DMS 273 (cell line): ENCODE measurements at regions not wholly inside any gene's neighbourhood (a gene's known extent, or its start where the extent isn't known, plus 50 kb on each side); places are given as distances from the start of the nearest gene placed in this dataset.
A peak's percentile ranks its signal among the peaks of the same experiment; 100 is the strongest.

Source experiments
- DNase-seq: peaks from one replicate; lab custom pipeline; 2025; ENCODE audit not compliant: unreplicated experiment; lab: John Stamatoyannopoulos, UW

GRCh38 chr14:42079911-42080310 lies 473.2 kb downstream of the LRFN5 start:
- DNase-seq: no peak

DNA sequence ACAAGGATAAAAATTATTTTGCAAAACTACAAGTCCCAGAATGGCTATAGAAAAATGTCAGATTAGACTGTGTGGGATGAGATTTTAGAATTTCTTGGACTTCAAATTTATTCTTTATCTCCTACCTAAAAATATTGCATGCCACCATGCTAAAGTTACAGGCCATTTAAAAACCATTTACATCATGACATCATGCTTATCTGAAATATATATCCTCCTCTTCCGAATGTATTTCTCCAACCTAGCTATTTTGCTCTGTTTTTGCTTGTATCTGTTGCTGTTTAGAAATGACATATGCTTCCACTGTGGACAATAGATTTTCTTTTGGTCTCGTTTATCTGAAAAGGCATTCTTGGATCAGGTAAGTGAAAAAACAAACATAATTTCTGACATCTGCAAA lies 471.7 kb downstream of the LRFN5 start:
- DNase-seq: no peak

- DNase-seq: no peak
Observed at GRCh38 chr14:42070031-42070430, 463.4 kb downstream of the LRFN5 start.

DNA sequence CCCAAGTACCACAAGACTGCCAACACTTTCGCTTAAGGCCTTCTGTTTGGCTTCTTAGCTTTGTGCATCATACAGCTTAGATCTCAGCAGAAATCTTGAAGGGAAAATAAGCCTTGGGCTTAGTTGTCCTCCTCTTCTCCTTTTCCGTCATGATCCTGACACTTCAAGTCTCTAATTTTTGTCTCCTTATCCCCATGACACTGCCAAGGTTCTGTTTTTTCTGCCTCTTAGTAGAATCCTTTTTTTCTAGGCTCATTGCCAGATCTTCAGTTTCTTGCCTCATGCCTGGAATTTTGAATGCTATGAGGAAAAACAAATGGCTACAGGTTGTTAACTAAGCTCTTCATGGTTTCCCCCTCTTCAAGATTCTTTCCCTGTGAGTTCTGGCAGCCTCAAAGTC lies 450.4 kb downstream of the LRFN5 start:
- DNase-seq: peak; percentile 8

- no peak for DNase-seq
Observed at GRCh38 chr14:42047421-42048055, 440.9 kb downstream of the LRFN5 start.

- DNase-seq: no peak
Observed at GRCh38 chr14:42045383-42045782, 438.7 kb downstream of the LRFN5 start.

- DNase-seq: no peak
Observed at GRCh38 chr14:42028607-42029006, 421.9 kb downstream of the LRFN5 start.

GRCh38 chr14:42027271-42027670 lies 420.6 kb downstream of the LRFN5 start:
- no peak for DNase-seq

DNA sequence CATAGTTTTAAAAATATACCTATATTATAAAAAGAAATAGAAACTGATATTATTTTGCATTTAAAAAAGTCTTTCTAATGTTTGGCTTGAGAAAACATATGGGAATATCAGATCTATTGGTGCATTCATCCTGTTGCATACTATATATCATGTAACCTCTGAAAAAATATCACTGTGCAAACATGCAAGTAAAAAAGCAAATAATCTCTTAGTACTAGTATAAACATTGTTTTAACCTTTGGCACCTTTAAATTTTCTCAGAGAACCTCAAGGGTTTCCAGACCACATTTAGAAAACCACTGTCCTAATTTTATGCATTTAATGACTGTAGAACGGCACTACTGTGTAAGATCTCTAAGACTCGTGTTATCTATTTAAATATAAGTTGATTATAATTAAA lies 416.8 kb downstream of the LRFN5 start:
- DNase-seq: no peak

GRCh38 chr14:42014301-42014700 lies 407.6 kb downstream of the LRFN5 start:
- no peak for DNase-seq

DNA sequence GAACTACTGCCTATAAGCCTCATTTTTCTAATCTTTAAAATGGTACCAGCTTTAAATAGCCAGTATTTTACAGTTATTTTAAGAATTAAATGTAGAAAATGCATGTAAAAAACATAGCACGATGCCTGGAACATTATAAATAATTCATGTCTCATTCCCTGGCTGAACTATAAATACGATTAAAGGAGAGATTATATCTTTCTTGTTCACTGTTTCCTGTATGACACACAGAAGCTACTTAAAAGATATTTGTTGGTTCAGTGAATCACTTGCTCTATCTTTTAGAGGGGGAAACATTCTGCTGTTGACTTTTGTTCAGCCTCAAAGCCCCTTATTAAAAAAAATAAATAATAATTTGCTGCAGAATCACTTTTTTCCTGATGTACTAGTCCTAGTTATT lies 406.9 kb downstream of the LRFN5 start:
- no peak for DNase-seq

DNA sequence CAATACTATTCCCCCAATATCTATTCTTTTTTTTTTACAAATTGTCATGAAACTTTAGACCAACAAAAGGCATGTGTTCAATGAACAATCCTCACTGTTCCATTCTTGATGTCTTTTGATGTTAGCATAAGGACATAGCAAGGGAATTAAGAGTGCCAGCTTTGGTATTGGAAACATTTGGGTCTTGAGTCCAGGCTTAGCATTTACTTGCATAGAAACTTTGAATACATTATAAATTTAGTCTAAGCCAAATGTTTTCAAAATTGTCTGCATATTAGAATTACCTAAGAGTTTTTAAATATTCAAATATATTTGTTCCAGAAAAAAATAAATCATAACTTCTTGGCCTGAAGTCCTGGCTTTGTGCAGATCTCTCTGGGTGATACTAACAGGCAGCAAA lies 406.5 kb downstream of the LRFN5 start:
- DNase-seq: no peak

GRCh38 chr14:42011221-42011620 lies 404.5 kb downstream of the LRFN5 start:
- no peak for DNase-seq

DNA sequence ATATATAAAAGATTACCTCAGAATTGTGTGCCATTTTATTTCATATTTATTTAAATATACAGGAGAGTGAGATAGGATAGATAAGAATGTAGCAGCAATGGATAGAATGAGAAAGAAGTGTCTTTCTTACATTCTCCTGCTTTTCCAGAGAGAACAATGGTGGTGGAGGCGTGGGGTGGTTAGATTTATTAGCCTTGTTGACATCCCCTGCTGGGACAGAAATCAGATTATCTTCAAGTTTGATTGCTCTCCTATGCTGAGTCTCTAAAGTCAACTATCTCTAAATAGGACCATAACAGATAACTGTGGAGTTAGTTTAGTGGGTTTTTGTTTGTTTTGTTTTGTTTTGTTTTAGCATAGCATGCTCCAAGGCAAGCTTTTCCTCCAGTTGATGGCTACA lies 397.6 kb downstream of the LRFN5 start:
- no peak for DNase-seq

- DNase-seq: no peak
Observed at GRCh38 chr14:42002141-42002540, 395.5 kb downstream of the LRFN5 start.

GRCh38 chr14:42001431-42001830 lies 394.8 kb downstream of the LRFN5 start:
- no peak for DNase-seq

- no peak for DNase-seq
Observed at GRCh38 chr14:42000450-42000849, 393.8 kb downstream of the LRFN5 start.

DNA sequence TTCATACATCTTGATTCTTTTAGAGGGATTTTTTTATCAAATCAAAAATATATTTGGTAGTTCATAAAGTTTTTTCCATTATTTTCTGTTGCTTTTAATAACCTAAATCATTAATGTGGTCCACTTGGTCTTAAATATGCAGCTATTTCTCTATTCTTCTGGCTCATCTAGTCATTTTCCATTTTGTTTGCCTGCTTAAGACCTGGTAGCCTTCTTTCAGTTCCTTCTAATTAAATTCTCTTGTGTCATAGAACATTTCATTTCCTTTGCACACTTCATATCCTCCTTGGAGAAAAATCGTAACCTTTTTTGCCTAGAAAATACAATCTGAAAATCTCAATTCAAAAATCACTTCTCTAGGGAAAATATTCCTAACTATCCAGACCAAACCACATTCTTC lies 387.0 kb downstream of the LRFN5 start:
- no peak for DNase-seq

- DNase-seq: no peak
Observed at GRCh38 chr14:41986700-41987099, 380.0 kb downstream of the LRFN5 start.

DNA sequence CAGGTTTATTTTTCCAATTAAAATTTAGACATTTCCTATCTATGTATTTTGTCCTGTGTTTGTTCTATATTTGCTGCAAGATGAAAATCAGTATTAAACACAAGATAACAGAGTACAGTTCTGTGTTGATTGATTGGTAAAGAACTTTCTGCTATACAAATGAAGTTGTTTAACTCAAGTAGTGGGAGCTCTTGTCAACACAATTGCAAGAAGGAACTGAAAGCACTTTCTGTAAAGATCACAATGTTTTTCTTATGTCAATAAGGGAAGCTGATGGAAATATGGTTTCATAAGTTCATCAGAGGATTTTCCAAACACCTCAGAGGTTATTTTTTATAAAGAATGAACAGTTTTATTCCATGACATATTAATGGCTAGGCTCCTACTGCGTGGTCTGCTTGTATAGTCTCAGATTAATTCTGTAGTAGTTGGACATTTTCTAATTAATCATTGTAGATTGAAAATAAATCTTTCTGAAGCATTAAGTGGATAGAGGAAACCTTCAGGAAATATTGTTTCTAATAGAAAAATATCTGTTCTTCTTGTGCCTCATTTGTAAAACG lies 379.5 kb downstream of the LRFN5 start:
- no peak for DNase-seq

DNA sequence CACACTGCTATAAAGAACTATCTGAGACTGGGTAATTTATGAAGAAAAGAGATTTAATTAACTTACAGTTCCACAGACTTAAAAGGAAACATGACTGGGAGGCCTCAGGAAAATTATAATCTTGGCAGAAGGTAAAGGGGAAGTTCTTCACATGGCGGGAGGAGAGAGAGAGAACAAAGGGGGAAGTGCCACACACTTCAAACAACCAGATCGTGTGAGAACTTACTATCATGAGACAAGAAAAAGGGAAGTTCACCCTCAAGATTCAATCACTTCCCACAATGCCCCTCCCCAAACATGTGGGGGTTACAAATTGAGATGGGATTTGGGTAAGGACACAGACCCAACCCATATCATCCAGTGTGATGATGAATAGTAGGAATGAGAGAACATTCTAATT lies 366.5 kb downstream of the LRFN5 start:
- DNase-seq: no peak

DNA sequence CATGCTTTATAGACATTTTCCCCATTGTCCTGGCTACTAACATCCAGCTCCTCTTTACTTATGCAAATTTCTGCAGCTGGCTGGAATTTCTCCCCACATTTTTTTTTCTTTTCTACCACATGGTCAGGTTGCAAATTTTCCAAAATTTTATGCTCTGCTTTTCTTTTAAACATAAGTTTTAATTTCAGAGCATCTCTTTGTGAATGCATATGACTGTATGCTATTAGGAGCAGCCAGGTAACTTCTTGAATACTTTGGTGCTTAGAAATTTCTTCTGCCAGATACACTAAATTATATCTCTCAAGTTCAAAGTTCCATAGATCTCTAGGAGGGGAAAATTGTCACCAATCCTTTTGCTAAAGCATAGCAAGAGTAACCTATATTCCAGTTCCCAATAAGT lies 365.9 kb downstream of the LRFN5 start:
- no peak for DNase-seq

DNA sequence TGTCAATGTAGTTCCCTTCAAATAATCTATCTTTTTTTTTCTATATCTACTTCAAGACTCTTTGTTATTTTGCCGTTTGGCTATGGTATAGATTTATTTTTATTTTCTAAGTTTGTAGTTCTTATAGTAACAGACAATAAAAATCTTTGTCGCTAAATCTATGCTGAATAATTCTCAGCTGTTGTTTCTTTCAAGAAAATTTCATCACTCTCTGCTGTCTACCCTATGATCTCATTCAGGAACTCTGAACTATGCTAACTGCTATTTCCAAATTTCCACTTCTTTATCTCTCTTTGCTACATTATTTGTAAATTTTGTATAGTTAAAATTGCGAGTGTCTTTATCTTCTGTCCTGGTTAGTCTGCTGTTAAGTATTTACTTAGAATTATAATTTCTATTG lies 353.6 kb downstream of the LRFN5 start:
- no peak for DNase-seq
